ENCODE measurements at regions not wholly inside any gene's neighbourhood (a gene's known extent, or its start where the extent isn't known, plus 50 kb on each side); places are given as distances from the start of the nearest gene placed in this dataset.

- peaks cover 0 to 61% (median 47%) of the 10 kb centered on the region in 7 donors for H3K27me3 ChIP-seq
- ATAC-seq: no peak
- no peak overlapping the region for H3K27ac ChIP-seq
- no peaks in the 10 kb centered on the region for H3K36me3 ChIP-seq
- 6 to 10% methylated on average over 18 of the region's 18 CpGs for WGBS, 2 donors
- no peak overlapping the region for H3K4me3 ChIP-seq
- intact Hi-C loops (cut with DNase I): no loop called here
- peaks cover 0 to 6% (median 0%) of the 10 kb centered on the region in 11 donors for H3K9me3 ChIP-seq
- no peak for DNase-seq
- H3K4me1 ChIP-seq: no peaks in the 10 kb centered on the region
- TF ChIP-seq CTCF (IDR thresholded peaks at IDR 0.05): no peak
These were observed 159.5 kb downstream of the SHOX start for GRCh38 chrX:790041-790506.

- no peak for ATAC-seq
- 23 to 27% methylated on average over 9 of the region's 9 CpGs for whole genome bisulfite sequencing, 2 donors
- intact Hi-C loops (cut with DNase I): no loop called here
These were observed 158.5 kb downstream of the SHOX start for GRCh38 chrX:789096-789495.

GRCh38 chrX:786441-786881 lies 155.9 kb downstream of the SHOX start:
- no peak for ATAC-seq
- Histone ChIP-seq H3K36me3 (no peaks in the 10 kb centered on the region), H3K27me3 (peaks cover 0 to 41% (median 27%) of the 10 kb centered on the region in 7 donors), H3K9me3 (peaks cover 0 to 3% (median 0%) of the 10 kb centered on the region in 11 donors), H3K4me1 (no peaks in the 10 kb centered on the region), H3K27ac (no peak overlapping the region), H3K4me3 (no peak overlapping the region)
- intact Hi-C loops (cut with DNase I): no loop called here
- WGBS, 2 donors: 62 to 73% methylated on average over 6 of the region's 6 CpGs
- DNase-seq: no peak
- TF ChIP-seq CTCF (IDR thresholded peaks at IDR 0.05): no peak

More at GRCh38 chrX:789096-789495, 158.5 kb downstream of the SHOX start:
- Histone ChIP-seq H3K9me3 (peaks cover 0 to 6% (median 0%) of the 10 kb centered on the region in 11 donors), H3K36me3 (no peaks in the 10 kb centered on the region), H3K27ac (no peak overlapping the region), H3K27me3 (peaks cover 0 to 62% (median 47%) of the 10 kb centered on the region in 7 donors), H3K4me1 (no peaks in the 10 kb centered on the region), H3K4me3 (no peak overlapping the region)
- no peak for TF ChIP-seq CTCF (IDR thresholded peaks at IDR 0.05)
- DNase-seq: no peak

- Histone ChIP-seq H3K27me3 (peaks cover 0 to 26% (median 14%) of the 10 kb centered on the region in 7 donors), H3K36me3 (no peaks in the 10 kb centered on the region), H3K9me3 (peaks cover 0 to 3% (median 0%) of the 10 kb centered on the region in 11 donors), H3K4me3 (no peak overlapping the region), H3K27ac (no peak overlapping the region), H3K4me1 (no peaks in the 10 kb centered on the region)
- 86 to 89% methylated on average over 13 of the region's 13 CpGs for WGBS, 2 donors
- TF ChIP-seq CTCF (IDR thresholded peaks at IDR 0.05): no peak
- DNase-seq: no peak
- intact Hi-C loops (cut with DNase I): no loop called here
- ATAC-seq: no peak
These were observed 154.2 kb downstream of the SHOX start for GRCh38 chrX:784829-785228.
